ENCODE measurements at regions not wholly inside any gene's neighbourhood (a gene's known extent, or its start where the extent isn't known, plus 50 kb on each side); places are given as distances from the start of the nearest gene placed in this dataset.

DNA sequence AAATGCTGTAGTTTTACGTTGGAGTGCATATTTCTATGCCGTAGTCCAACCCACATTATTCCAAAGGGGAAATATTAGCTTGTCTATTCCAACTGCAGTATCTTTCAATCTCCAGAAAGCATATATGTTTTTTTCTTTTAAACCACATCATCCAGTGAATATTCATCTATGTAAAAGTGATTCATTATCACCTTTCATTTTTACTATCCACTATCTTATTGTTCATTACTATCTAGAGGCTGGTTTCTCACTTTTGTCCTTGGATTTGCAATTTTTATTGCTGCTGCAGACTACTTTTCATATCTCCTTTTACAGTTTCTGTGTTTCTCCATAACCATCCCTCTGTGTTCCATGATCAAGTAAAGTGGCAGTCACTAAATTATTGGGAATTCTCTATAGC is 1097.2 kb upstream of the TENM4 start:
- Histone ChIP-seq H3K36me3 (ENCODE audit: control insufficient read depth, low read depth, low read length) (no peaks in the 10 kb centered on the region), H3K27ac (ENCODE audit: low read length) (no peak overlapping the region), H3K9me3 (ENCODE audit: control insufficient read depth, low read depth, low read length) (peaks cover 3% of the 10 kb centered on the region), H3K27me3 (ENCODE audit: control insufficient read depth, insufficient read depth, low read length) (no peaks in the 10 kb centered on the region), H3K9ac (ENCODE audit: low read length) (no peak overlapping the region), H3K4me3 (ENCODE audit: low read length) (no peak overlapping the region), H3K4me1 (ENCODE audit: control insufficient read depth, low read depth, low read length) (no peaks in the 10 kb centered on the region)

DNA sequence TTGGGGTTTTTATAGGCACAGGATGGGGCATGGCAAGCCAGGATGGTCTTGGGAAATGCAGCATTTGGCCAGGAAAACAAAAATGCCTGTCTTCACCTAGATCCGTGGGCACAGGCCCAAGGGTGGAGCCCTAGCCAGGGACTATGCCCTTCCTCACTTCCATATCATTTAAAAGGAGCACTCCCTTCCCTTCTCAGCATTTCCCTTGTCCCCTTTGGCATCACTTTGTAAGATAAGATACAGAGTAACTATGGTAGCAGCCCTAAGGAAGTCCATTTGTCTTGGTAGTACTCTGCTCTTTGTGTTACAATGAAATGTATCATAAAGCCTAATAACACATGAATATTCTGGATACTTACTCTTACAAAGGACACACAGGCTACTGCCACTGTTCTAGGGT is 1092.6 kb upstream of the TENM4 start:
- Histone ChIP-seq H3K36me3 (ENCODE audit: control insufficient read depth, low read depth, low read length) (no peaks in the 10 kb centered on the region), H3K9ac (ENCODE audit: low read length) (no peak overlapping the region), H3K4me1 (ENCODE audit: control insufficient read depth, low read depth, low read length) (no peaks in the 10 kb centered on the region), H3K9me3 (ENCODE audit: control insufficient read depth, low read depth, low read length) (peaks cover 3% of the 10 kb centered on the region), H3K4me3 (ENCODE audit: low read length) (no peak overlapping the region), H3K27ac (ENCODE audit: low read length) (no peak overlapping the region), H3K27me3 (ENCODE audit: control insufficient read depth, insufficient read depth, low read length) (no peaks in the 10 kb centered on the region)

DNA sequence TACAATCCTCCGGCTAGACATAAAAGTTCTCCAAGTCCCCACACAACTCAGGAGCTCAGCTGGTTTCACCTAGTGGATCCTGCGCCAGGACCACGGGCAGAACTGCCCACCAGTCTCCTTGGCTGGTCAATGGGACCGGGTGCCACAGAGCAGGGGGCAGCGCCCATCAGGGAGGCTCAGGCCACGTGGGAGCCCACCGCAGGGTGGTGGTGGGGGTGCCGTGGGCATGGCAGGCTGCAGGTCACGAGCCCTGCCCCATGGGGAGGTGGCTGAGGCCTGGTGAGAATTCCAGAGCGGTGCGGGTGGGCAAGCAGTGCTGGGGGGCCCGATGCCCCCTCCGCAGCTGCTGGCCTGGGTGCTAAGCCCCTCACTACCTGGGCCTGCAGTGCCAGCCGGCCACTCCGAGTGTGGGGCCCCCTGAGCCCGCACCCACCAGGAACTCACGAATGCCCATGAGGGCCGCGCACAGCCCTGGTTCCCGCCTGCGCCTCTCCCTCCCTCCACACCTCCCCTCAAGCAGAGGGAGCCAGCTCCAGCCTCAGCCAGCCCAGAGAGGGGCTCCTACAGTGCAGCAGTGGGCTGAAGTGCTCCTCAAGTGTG is 1091.9 kb upstream of the TENM4 start:
- Histone ChIP-seq H3K36me3 (ENCODE audit: control insufficient read depth, low read depth, low read length) (no peaks in the 10 kb centered on the region), H3K9ac (ENCODE audit: low read length) (no peak overlapping the region)

DNA sequence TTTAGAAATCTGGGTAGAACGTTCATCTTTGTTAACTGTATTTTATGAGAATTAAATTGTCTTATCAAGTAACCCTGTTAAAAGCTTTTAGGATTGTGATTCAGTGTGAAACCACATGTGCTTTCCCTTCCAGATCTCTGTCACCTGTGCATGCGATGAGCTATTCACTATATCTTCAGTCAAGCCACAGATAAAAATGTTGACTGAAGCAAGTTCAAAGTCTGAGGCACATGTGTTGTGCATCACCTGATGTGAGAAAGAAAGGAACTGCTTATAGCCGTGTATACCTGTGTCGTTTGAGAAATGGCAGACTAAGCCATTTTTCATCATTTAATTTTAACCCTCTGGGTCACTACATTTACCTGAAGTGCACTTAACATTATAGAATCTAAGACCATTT is 1088.9 kb upstream of the TENM4 start:
- H3K36me3 ChIP-seq (ENCODE audit: control insufficient read depth, low read depth, low read length), result no peaks in the 10 kb centered on the region
- H3K4me3 ChIP-seq (ENCODE audit: low read length), result no peak overlapping the region
- H3K27ac ChIP-seq (ENCODE audit: low read length), result no peak overlapping the region
- no peaks in the 10 kb centered on the region for H3K27me3 ChIP-seq (ENCODE audit: control insufficient read depth, insufficient read depth, low read length)
- no peaks in the 10 kb centered on the region for H3K4me1 ChIP-seq (ENCODE audit: control insufficient read depth, low read depth, low read length)
- H3K9me3 ChIP-seq (ENCODE audit: control insufficient read depth, low read depth, low read length), result peaks cover 3% of the 10 kb centered on the region
- H3K9ac ChIP-seq (ENCODE audit: low read length), result no peak overlapping the region

More for the DNA sequence above, 1091.9 kb upstream of the TENM4 start:
- Histone ChIP-seq H3K9me3 (ENCODE audit: control insufficient read depth, low read depth, low read length) (peaks cover 3% of the 10 kb centered on the region), H3K4me3 (ENCODE audit: low read length) (no peak overlapping the region), H3K27ac (ENCODE audit: low read length) (no peak overlapping the region), H3K4me1 (ENCODE audit: control insufficient read depth, low read depth, low read length) (no peaks in the 10 kb centered on the region), H3K27me3 (ENCODE audit: control insufficient read depth, insufficient read depth, low read length) (no peaks in the 10 kb centered on the region)

DNA sequence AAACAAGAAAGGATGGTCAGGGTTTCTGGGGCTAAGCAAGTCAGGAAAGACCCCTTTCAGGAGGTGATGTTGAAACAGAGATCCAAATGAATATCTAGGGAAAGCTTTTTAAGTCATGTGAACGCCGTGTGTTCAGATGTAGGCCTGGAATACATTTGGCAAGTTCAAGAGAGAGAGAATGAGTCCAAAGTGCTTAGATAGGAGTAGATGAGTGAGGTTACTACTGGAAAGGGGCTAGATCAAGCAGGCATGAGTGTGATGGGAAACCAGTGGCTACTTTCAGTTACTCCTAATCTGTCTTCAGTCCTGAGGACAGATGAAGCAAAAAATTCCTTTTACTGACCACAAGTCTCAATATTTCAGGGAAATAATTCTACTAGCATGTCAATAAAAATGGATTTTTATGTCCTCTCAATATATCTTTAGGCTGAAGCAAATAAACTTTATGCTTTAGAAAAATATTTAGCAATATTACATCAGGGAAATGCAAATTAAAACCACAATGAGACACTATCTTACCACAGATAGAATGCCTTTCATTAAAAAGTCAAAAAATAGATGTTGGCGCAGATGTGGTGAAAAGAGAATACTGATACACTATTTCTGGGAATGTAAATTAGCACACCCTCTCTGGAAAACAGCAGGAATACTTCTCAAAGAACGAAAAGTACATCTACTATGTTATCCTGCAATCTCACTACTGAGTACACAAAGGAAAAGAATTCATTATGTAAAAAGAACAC is 1085.0 kb upstream of the TENM4 start:
- Histone ChIP-seq H3K27me3 (ENCODE audit: control insufficient read depth, insufficient read depth, low read length) (no peaks in the 10 kb centered on the region), H3K9ac (ENCODE audit: low read length) (no peak overlapping the region), H3K36me3 (ENCODE audit: control insufficient read depth, low read depth, low read length) (no peaks in the 10 kb centered on the region), H3K4me3 (ENCODE audit: low read length) (no peak overlapping the region), H3K4me1 (ENCODE audit: control insufficient read depth, low read depth, low read length) (no peaks in the 10 kb centered on the region), H3K9me3 (ENCODE audit: control insufficient read depth, low read depth, low read length) (no peaks in the 10 kb centered on the region), H3K27ac (ENCODE audit: low read length) (no peak overlapping the region)

DNA sequence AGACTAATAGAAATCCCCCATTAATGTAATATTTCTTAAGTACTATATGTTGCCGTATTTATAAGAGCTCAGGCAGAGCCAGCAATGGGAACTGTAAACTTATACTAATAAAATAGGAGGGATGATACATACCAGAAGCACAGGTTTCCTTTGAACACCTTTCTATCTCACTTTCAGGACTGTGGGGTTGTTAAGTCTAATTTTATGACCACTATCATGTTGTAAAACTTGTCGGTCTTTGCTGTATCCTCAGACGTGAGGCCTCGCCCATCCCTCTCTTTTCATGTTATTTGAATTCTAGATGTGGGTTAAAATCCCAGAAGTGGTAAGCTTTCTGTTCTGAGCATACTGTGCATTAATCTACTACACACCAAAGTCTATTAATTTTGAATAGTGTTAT is 1083.5 kb upstream of the TENM4 start:
- H3K9me3 ChIP-seq (ENCODE audit: control insufficient read depth, low read depth, low read length), result no peaks in the 10 kb centered on the region
- H3K4me1 ChIP-seq (ENCODE audit: control insufficient read depth, low read depth, low read length), result no peaks in the 10 kb centered on the region
- no peaks in the 10 kb centered on the region for H3K27me3 ChIP-seq (ENCODE audit: control insufficient read depth, insufficient read depth, low read length)
- H3K9ac ChIP-seq (ENCODE audit: low read length), result no peak overlapping the region
- no peaks in the 10 kb centered on the region for H3K36me3 ChIP-seq (ENCODE audit: control insufficient read depth, low read depth, low read length)
- H3K27ac ChIP-seq (ENCODE audit: low read length), result no peak overlapping the region
- no peak overlapping the region for H3K4me3 ChIP-seq (ENCODE audit: low read length)

DNA sequence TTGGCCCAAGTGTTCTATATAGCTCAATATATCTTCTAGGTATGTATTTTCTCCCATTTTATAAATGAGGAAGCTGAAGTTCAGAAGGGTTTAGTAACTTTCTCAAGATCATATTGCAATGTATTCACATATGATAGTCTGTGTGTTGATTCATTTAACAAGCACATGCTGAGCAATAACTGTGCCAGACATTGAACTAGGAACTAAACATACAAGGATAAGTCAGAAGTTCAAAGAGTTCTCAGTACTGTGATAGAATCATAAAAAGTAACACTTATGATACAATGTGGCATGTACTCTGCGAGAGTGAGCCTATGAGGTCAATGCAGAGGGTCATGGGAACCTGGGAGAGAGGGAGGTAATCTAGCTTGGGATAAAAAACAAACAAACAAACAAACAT is 1082.2 kb upstream of the TENM4 start:
- Histone ChIP-seq H3K27me3 (ENCODE audit: control insufficient read depth, insufficient read depth, low read length) (no peaks in the 10 kb centered on the region), H3K36me3 (ENCODE audit: control insufficient read depth, low read depth, low read length) (no peaks in the 10 kb centered on the region), H3K4me1 (ENCODE audit: control insufficient read depth, low read depth, low read length) (no peaks in the 10 kb centered on the region), H3K27ac (ENCODE audit: low read length) (no peak overlapping the region), H3K9me3 (ENCODE audit: control insufficient read depth, low read depth, low read length) (no peaks in the 10 kb centered on the region), H3K4me3 (ENCODE audit: low read length) (no peak overlapping the region), H3K9ac (ENCODE audit: low read length) (no peak overlapping the region)

DNA sequence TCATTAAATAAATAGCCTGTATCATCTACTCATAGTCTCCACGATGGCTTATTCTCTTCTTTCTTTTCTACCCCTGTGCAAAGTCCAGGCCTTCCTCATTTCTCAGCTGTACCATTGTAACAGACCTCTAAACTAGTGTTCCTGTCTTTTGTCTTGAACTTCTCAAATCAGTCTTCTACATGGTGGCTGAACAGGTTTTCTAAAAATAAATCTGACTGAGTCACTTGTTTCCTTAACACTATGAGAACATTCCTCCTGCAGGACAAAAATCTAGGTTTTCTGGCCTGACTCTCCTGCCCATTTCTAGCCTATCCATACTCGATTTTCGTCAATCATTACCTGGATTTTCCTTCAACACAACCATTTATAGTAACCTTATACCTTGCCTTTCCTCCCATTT is 1080.8 kb upstream of the TENM4 start:
- Histone ChIP-seq H3K36me3 (ENCODE audit: control insufficient read depth, low read depth, low read length) (no peaks in the 10 kb centered on the region), H3K4me3 (ENCODE audit: low read length) (no peak overlapping the region), H3K9me3 (ENCODE audit: control insufficient read depth, low read depth, low read length) (no peaks in the 10 kb centered on the region), H3K27ac (ENCODE audit: low read length) (no peak overlapping the region), H3K4me1 (ENCODE audit: control insufficient read depth, low read depth, low read length) (no peaks in the 10 kb centered on the region), H3K9ac (ENCODE audit: low read length) (no peak overlapping the region), H3K27me3 (ENCODE audit: control insufficient read depth, insufficient read depth, low read length) (no peaks in the 10 kb centered on the region)

DNA sequence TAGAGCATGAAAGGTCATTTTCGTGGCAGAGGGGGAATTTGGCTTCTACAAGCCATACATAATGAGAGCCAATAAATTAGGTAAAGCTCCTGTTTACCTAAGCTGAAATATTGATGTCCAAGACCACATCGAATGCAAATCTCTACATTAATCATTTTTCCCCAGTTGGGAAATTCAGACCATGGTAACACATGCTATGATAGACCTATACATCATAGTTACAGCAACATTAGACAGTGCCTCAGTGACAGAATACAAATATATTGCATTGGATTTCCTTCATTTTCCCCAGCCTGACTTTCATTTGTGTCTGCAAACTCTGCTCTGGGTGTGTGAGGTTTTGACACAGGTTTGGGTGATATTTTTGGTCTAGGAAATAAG is 1079.7 kb upstream of the TENM4 start:
- Histone ChIP-seq H3K4me1 (ENCODE audit: control insufficient read depth, low read depth, low read length) (no peaks in the 10 kb centered on the region), H3K36me3 (ENCODE audit: control insufficient read depth, low read depth, low read length) (no peaks in the 10 kb centered on the region), H3K27ac (ENCODE audit: low read length) (no peak overlapping the region), H3K9ac (ENCODE audit: low read length) (no peak overlapping the region), H3K27me3 (ENCODE audit: control insufficient read depth, insufficient read depth, low read length) (no peaks in the 10 kb centered on the region), H3K4me3 (ENCODE audit: low read length) (no peak overlapping the region), H3K9me3 (ENCODE audit: control insufficient read depth, low read depth, low read length) (no peaks in the 10 kb centered on the region)

DNA sequence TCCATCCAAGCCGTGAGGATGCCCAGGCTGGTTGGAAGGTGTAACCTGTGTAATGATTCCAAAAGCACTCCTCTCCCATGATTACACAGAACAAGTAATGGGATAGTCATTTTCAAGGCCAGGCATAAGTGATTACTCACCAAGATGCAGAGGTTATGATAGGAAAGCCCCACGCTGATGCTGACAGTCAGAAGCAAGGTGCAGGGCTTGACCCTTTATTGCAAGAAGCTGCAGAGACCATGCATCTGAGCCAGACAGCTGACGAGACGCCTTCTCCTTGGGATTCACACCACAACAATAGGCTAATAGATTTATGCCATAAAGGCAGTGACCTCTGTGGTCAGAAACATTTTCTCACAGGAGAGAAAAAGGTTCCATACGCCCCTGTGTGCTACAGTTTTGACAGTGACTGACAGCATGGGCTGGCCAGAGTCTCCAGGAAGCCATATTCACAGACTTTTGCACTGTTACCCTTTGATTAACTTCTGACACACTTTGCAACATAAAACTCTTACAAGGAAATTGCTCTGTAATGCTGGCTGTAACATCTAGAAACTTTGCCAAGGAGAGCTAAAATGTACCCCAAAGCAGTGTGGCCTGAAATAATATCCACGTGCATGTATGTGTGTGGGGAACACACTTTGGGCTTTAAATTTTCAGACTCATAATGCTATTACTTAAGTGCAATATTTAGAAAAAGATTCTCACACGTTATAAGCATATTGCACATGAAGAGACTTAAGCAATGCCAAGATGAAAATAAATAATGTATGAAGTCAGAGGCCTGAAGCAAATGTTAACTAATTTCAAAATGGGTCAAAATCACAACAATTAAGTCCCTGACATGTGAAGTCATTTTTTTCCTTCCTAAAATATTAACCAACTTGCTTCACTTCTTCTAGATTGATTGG is 1079.0 kb upstream of the TENM4 start:
- no peak overlapping the region for H3K4me3 ChIP-seq (ENCODE audit: low read length)
- no peaks in the 10 kb centered on the region for H3K27me3 ChIP-seq (ENCODE audit: control insufficient read depth, insufficient read depth, low read length)
- no peaks in the 10 kb centered on the region for H3K36me3 ChIP-seq (ENCODE audit: control insufficient read depth, low read depth, low read length)
- H3K9ac ChIP-seq (ENCODE audit: low read length), result no peak overlapping the region
- no peaks in the 10 kb centered on the region for H3K9me3 ChIP-seq (ENCODE audit: control insufficient read depth, low read depth, low read length)
- no peak overlapping the region for H3K27ac ChIP-seq (ENCODE audit: low read length)
- H3K4me1 ChIP-seq (ENCODE audit: control insufficient read depth, low read depth, low read length), result no peaks in the 10 kb centered on the region

DNA sequence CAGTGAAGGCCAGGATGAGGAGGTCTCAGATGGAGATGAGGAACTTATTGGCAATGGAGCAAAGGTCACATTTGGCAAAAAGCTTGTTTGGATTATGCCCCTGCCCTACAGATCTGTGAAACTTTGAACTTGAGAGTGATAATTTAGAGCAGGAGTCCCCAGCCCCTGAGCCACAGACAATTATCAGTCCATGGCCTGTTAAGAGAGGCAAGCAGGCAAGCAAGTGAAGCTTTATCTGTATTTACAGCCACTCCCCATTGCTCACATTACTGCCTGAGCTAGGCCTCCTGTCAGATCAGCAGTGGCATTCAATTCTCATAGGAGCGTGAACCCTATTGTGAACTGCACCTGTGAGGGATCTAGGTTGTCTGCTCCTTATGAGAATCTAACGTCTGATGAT is 1076.9 kb upstream of the TENM4 start:
- Histone ChIP-seq H3K27ac (ENCODE audit: low read length) (no peak overlapping the region), H3K9ac (ENCODE audit: low read length) (no peak overlapping the region), H3K9me3 (ENCODE audit: control insufficient read depth, low read depth, low read length) (no peaks in the 10 kb centered on the region), H3K36me3 (ENCODE audit: control insufficient read depth, low read depth, low read length) (no peaks in the 10 kb centered on the region), H3K27me3 (ENCODE audit: control insufficient read depth, insufficient read depth, low read length) (no peaks in the 10 kb centered on the region), H3K4me3 (ENCODE audit: low read length) (no peak overlapping the region), H3K4me1 (ENCODE audit: control insufficient read depth, low read depth, low read length) (no peaks in the 10 kb centered on the region)
